H1 (cell line): ENCODE measurements at regions not wholly inside any gene's neighbourhood (a gene's known extent, or its start where the extent isn't known, plus 50 kb on each side); places are given as distances from the start of the nearest gene placed in this dataset.

Source experiments
- CTCF ChIA-PET: fragments of 300-600 bp; sonication (Branson Sonifier 250); formaldehyde crosslinking; loops from one replicate; lab custom pipeline; 2021; ENCODE audit not compliant: partially characterized antibody; lab: Charles Lee
- POLR2A ChIA-PET: fragments of 300-600 bp; sonication (Branson Sonifier 250); formaldehyde crosslinking; loops from one replicate; lab custom pipeline; 2021; ENCODE audit warnings: inconsistent platforms; ENCODE audit not compliant: partially characterized antibody; lab: Charles Lee
- DNase-seq, 2 experiments: peaks; one replicate each; pipeline versions ENCODE4 v3.0.0 to v3.0.0-alpha.2; 2010 to 2022; ENCODE audit warnings: low spot score in 2 of 2, low read depth in 1 of 2, mixed read lengths in 1 of 2
- FAIRE-seq: peaks from 2 replicates; lab custom pipeline; 2011; peaks lifted over from hg19 to GRCh38; lab: Jason Lieb, UNC
- H2AFZ ChIP-seq: 2 replicates; pipeline ENCODE4 v1.8.1; 2012; ENCODE audit warnings: low read length, inconsistent platforms
- H2AK5ac ChIP-seq: 2 replicates; pipeline ENCODE4 v1.6.1; 2013; ENCODE audit warnings: low read depth, low read length
- H2BK120ac ChIP-seq: replicated peaks from 2 replicates; pipeline ENCODE3; 2013; ENCODE audit warnings: low read depth, low read length, inconsistent platforms
- H2BK12ac ChIP-seq: 2 replicates; pipeline ENCODE4 v1.6.1; 2013; ENCODE audit warnings: low read depth, low read length
- H2BK15ac ChIP-seq: 2 replicates; pipeline ENCODE4 v1.6.1; 2013; ENCODE audit warnings: low read length
- H2BK20ac ChIP-seq: 2 replicates; pipeline ENCODE4 v1.6.1; 2013; ENCODE audit warnings: low read length
- H2BK5ac ChIP-seq: 2 replicates; pipeline ENCODE4 v1.6.1; 2013; ENCODE audit warnings: low read depth, low read length
- H3K14ac ChIP-seq: 2 replicates; pipeline ENCODE4 v1.6.1; 2013; ENCODE audit warnings: inconsistent platforms; ENCODE audit not compliant: insufficient read length
- H3K18ac ChIP-seq: 2 replicates; pipeline ENCODE4 v1.6.1; 2013; ENCODE audit warnings: low read length; ENCODE audit errors: extremely low read depth
- H3K23ac ChIP-seq: 2 replicates; pipeline ENCODE4 v1.6.1; 2013; ENCODE audit warnings: inconsistent platforms; ENCODE audit not compliant: insufficient read length
- H3K23me2 ChIP-seq: 2 replicates; pipeline ENCODE4 v1.6.1; 2013; ENCODE audit warnings: low read depth, low read length
- H3K27ac ChIP-seq: 2 replicates; pipeline ENCODE4 v1.6.1; 2011; ENCODE audit warnings: low read depth, low read length, inconsistent platforms
- H3K27me3 ChIP-seq, 4 experiments: replicated peaks in 1 of 4; 1 replicate in 1 of 4; 2 replicates in 3 of 4; pipeline versions ENCODE4 v1.6.1 to v1.8.1; 2011 to 2013; ENCODE audit warnings: low read length in 3 of 4, mild to moderate bottlenecking in 3 of 4, inconsistent platforms in 2 of 4, mixed read lengths in 2 of 4, moderate library complexity in 1 of 4; ENCODE audit not compliant: control insufficient read depth in 3 of 4, insufficient read depth in 3 of 4; ENCODE audit errors: extremely low read depth in 1 of 4
- H3K36me3 ChIP-seq, 4 experiments: 2 replicates each; pipeline versions ENCODE4 v1.6.1 to v1.8.1; 2011 to 2013; ENCODE audit warnings: mild to moderate bottlenecking in 4 of 4, low read length in 3 of 4, moderate library complexity in 2 of 4, control low read depth in 1 of 4, inconsistent platforms in 1 of 4; ENCODE audit not compliant: insufficient read depth in 4 of 4, control insufficient read depth in 2 of 4
- H3K4ac ChIP-seq: replicated peaks from 2 replicates; pipeline ENCODE3; 2013; ENCODE audit warnings: low read length, low read depth, mixed read lengths, inconsistent platforms; ENCODE audit not compliant: insufficient read length
- H3K4me1 ChIP-seq, 4 experiments: replicated peaks in 1 of 4; 1 replicate in 1 of 4; 2 replicates in 3 of 4; pipeline versions ENCODE4 v1.6.1 to v1.8.1; 2011 to 2013; ENCODE audit warnings: low read length in 3 of 4, inconsistent platforms in 2 of 4, mixed read lengths in 1 of 4; ENCODE audit not compliant: insufficient read depth in 4 of 4, control insufficient read depth in 3 of 4
- H3K4me2 ChIP-seq, 2 experiments: 2 replicates each; pipeline versions ENCODE4 v1.6.1 to v1.8.1; 2011 to 2013; ENCODE audit warnings: low read depth in 2 of 2, low read length in 2 of 2, control low read depth in 1 of 2, inconsistent platforms in 1 of 2, mild to moderate bottlenecking in 1 of 2; ENCODE audit not compliant: insufficient read depth in 1 of 2
- H3K4me3 ChIP-seq, 4 experiments: fragments of 200-600, 300-600 bp in 1 of 4; sonication (generic), shearing (Covaris generic), sonication (Bioruptor Twin) in 1 of 4; 2 replicates each; pipeline versions ENCODE4 v1.5.1 to v1.8.1; 2011 to 2016; ENCODE audit warnings: low read length in 4 of 4, low read depth in 3 of 4, control low read depth in 2 of 4, inconsistent platforms in 2 of 4, mild to moderate bottlenecking in 2 of 4, mixed read lengths in 1 of 4, moderate library complexity in 1 of 4; ENCODE audit not compliant: insufficient read depth in 2 of 4; ENCODE audit errors: extremely low read depth in 1 of 4
- H3K56ac ChIP-seq: replicated peaks from 2 replicates; pipeline ENCODE3; 2013; ENCODE audit warnings: low read depth, mild to moderate bottlenecking, mixed read lengths, low read length, inconsistent platforms; ENCODE audit not compliant: insufficient read length
- H3K79me1 ChIP-seq: 2 replicates; pipeline ENCODE4 v1.6.1; 2013; ENCODE audit warnings: low read depth, low read length, control low read depth
- H3K79me2 ChIP-seq, 2 experiments: 2 replicates each; pipeline versions ENCODE4 v1.6.1 to v1.8.1; 2012 to 2013; ENCODE audit warnings: low read length in 2 of 2, mild to moderate bottlenecking in 2 of 2, inconsistent platforms in 1 of 2; ENCODE audit not compliant: insufficient read depth in 2 of 2, control insufficient read depth in 1 of 2
- H3K9ac ChIP-seq, 4 experiments: replicated peaks in 1 of 4; 1 replicate in 1 of 4; 2 replicates in 3 of 4; pipeline versions ENCODE4 v1.6.1 to v1.8.1; 2011 to 2013; ENCODE audit warnings: low read depth in 3 of 4, low read length in 3 of 4, control low read depth in 2 of 4, mild to moderate bottlenecking in 2 of 4, moderate library complexity in 2 of 4, inconsistent platforms in 1 of 4; ENCODE audit errors: extremely low read depth in 1 of 4
- H3K9me3 ChIP-seq, 2 experiments: 2 replicates each; pipeline versions ENCODE4 v1.6.1 to v1.8.1; 2012 to 2013; ENCODE audit warnings: mild to moderate bottlenecking in 2 of 2, moderate library complexity in 2 of 2, control low read depth in 1 of 2, inconsistent platforms in 1 of 2, low read depth in 1 of 2, low read length in 1 of 2, mixed read lengths in 1 of 2; ENCODE audit not compliant: insufficient read depth in 2 of 2
- H4K20me1 ChIP-seq, 2 experiments: replicated peaks in 1 of 2; 2 replicates each; pipeline versions ENCODE3 to v1.8.1; 2011 to 2013; ENCODE audit warnings: inconsistent platforms in 2 of 2, low read length in 2 of 2, mild to moderate bottlenecking in 1 of 2; ENCODE audit not compliant: insufficient read depth in 2 of 2, control insufficient read depth in 1 of 2
- H4K5ac ChIP-seq: 2 replicates; pipeline ENCODE4 v1.6.1; 2013; ENCODE audit warnings: low read length, low read depth, mixed read lengths, inconsistent platforms; ENCODE audit not compliant: insufficient read length
- H4K8ac ChIP-seq: 2 replicates; pipeline ENCODE4 v1.8.0; 2013; ENCODE audit warnings: mild to moderate bottlenecking, moderate library complexity, low read length, inconsistent platforms; ENCODE audit not compliant: insufficient read depth; ENCODE audit errors: extremely low read depth
- H4K91ac ChIP-seq: replicated peaks from 2 replicates; pipeline ENCODE3; 2013; ENCODE audit warnings: low read length, mixed read lengths, inconsistent platforms; ENCODE audit not compliant: insufficient read length
- KDM1A ChIP-seq: fragments of 200-600, 300-600 bp; sonication (generic); IDR thresholded peaks from 2 replicates; pipeline ENCODE4 v1.7.1; 2016; ENCODE audit warnings: mild to moderate bottlenecking, low read length, borderline replicate concordance
- NANOG ChIP-seq: IDR thresholded peaks from 2 replicates; pipeline ENCODE4 v1.6.1; 2011; ENCODE audit warnings: low read length, low read depth, mild to moderate bottlenecking, inconsistent platforms; ENCODE audit not compliant: insufficient read depth, poor library complexity, severe bottlenecking
- WGBS, 2 experiments: shearing (Covaris generic) in 1 of 2; methylation state at CpG; one replicate each; pipeline versions ENCODE4 v1.1.6 to v1.1.7; 2013 to 2015; ENCODE audit warnings: low lambda C conversion rate in 2 of 2, mixed read lengths in 2 of 2, inconsistent platforms in 1 of 2, low coverage in 1 of 2, missing lambda C conversion rate in 1 of 2; ENCODE audit not compliant: insufficient replicate concordance in 2 of 2, insufficient coverage in 1 of 2, insufficient read length in 1 of 2; ENCODE audit errors: extremely low coverage in 1 of 2, missing lambda C conversion rate in 1 of 2; 5-methylcytosine and 5-hydroxymethylcytosine counted together

GRCh38 chr15:75142499-75142898 is 59.2 kb upstream of the C15orf39 start:
- no peaks in the 10 kb centered on the region for H4K20me1 ChIP-seq
- H2BK120ac ChIP-seq = no peak overlapping the region
- no peak overlapping the region for H2BK12ac ChIP-seq
- H3K56ac ChIP-seq = no peak overlapping the region
- no peak for FAIRE-seq
- no peaks in the 10 kb centered on the region for H3K27me3 ChIP-seq
- H2BK5ac ChIP-seq = no peak overlapping the region
- POLR2A ChIA-PET = no interaction called here
- peaks cover 0 to 4% (median 0%) of the 10 kb centered on the region in 4 experiments; a peak in 2 of 7 replicates for H3K4me1 ChIP-seq
- no peak overlapping the region for H2AK5ac ChIP-seq
- no peaks in the 10 kb centered on the region for H3K36me3 ChIP-seq
- no peak overlapping the region for H3K18ac ChIP-seq
- CTCF ChIA-PET = no interaction called here
- H3K23ac ChIP-seq = no peak overlapping the region
- no peaks in the 10 kb centered on the region for H3K79me1 ChIP-seq
- no peak overlapping the region for H4K91ac ChIP-seq
- H3K4me3 ChIP-seq = no peak overlapping the region
- H2AFZ ChIP-seq = no peak overlapping the region
- H3K9me3 ChIP-seq = peaks cover 28 to 44% of the 10 kb centered on the region in 2 experiments
- WGBS, 2 experiments = 86% methylated on average over 3 of the region's 3 CpGs; no CpG with 5 or more reads in 1 of the 2 experiments
- no peak overlapping the region for H3K4me2 ChIP-seq
- no peak overlapping the region for H2BK20ac ChIP-seq
- no peak overlapping the region for H3K27ac ChIP-seq
- H4K5ac ChIP-seq = no peak overlapping the region
- H4K8ac ChIP-seq = no peak overlapping the region
- H3K23me2 ChIP-seq = no peaks in the 10 kb centered on the region
- no peak overlapping the region for H3K4ac ChIP-seq
- H3K79me2 ChIP-seq = no peaks in the 10 kb centered on the region
- TF ChIP-seq KDM1A (0 out of 2 replicates have a peak, but pooled peaks have one; percentile 40), NANOG (no peak)
- TF ChIP-seq, all 59 proteins: peak for 1
- Histone ChIP-seq H2BK15ac (no peak overlapping the region), H3K14ac (no peak overlapping the region), H3K9ac (no peak overlapping the region)
- no peak for DNase-seq
